GM21367 (cell line): ENCODE measurements at regions not wholly inside any gene's neighbourhood (a gene's known extent, or its start where the extent isn't known, plus 50 kb on each side); places are given as distances from the start of the nearest gene placed in this dataset.

Experiments
- ATAC-seq: cut with Tn5 transposase; IDR thresholded peaks from one replicate; pipeline ENCODE4 v1.9.1; 2021; ENCODE audit not compliant: unreplicated experiment

DNA sequence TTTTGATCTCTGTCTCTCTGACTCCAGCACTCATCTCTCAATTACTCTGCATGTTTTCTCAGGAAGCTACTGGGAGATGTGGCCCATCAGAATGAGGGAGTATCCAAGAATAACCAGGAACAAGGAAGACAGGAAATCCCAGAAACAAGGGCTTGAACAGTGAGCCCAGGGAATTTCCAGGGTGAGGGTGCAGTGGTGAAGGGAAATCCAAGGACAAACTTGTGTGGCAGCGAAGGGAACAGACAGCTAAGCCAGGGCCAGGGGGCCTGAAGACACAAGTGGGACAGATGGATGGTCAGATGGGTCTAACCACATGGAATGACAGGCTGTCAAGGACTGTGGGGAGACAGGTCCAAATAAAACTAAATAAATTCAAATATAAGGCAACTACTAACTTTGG, 121.8 kb upstream of the ERRFI1 start:
- no peak for ATAC-seq

DNA sequence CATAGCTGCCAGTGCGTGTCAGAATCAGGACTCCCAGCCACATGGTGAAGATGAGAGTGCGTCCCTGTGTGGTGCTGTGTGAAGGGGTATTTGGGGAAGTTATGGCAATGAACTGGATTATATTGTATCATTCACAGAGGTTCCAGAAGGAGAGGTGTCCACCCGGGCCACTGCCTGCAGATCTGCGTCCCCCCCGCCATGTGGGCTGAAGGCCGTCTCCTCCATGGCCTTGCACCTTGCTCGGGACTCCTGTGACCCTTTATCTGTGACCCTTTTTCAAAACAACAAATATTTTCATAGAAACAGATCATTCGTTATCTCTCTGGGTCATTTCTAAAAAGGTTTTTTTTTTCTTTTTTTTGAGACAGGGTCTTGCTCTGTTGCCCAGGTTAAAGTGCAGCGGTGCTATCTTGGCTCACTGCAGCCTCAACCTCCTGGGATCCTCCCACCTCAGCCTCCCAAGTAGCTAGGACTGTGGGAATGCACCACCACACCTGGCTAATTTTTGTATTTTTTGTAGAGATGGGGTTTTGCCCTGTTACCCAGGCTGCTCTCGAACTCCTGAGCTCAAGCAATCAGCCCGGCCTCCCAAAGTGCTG, 120.2 kb upstream of the ERRFI1 start:
- no peak for ATAC-seq

DNA sequence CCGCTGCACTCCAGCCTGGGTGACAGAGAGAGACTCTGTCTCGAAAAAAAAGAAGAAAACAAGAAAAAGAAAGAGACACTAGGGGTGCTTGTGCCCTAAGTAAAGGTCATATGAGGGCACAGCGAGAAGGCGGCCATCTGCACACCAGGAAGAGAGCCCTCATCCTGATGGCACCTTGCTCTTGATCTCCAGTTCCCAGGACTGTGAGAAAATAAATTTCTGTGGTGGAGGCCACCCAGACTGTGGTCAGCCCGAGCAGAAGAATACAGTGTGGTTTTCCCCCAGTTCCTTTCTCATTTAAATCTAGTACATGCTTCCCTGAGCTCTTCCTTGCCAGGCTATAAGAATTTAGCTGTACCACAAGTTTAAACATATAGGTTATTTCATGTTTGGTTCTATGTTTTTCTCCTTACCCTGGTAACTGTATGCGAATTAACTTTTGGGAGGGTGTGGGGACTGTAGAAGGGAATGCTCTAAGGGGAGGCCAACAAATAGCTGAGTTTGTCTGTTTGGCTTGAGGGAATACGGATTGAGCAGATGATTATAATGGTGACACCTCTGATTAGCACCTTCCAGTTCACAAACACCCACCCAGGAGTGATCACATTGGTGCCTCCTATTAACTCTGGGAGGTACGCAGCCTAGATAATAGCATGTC, 119.6 kb upstream of the ERRFI1 start:
- no peak for ATAC-seq

- ATAC-seq, result no peak
These were observed 118.2 kb upstream of the ERRFI1 start for GRCh38 chr1:8144323-8144722.

- no peak for ATAC-seq
These were observed 117.0 kb upstream of the ERRFI1 start for GRCh38 chr1:8142955-8143629.

DNA sequence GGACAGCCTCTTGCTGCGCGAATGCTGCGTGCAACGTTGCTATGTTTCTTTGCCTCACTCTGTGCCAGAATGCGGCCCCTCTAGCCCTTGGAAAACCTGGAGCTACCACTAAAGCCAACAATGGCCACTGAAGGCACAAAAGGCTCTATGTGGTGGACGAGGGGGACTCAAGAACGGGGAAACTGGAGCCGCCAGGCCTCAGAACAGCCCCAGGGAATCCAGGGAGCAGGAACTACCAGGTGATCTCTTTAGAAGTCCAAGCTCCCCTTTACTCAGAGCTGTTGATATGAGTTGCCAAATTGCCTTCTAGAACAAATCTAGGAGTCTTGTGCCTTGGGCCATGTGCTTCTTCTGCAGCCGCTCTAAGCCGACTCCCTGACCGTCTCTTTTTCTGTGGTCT, 113.8 kb upstream of the ERRFI1 start:
- no peak for ATAC-seq

- ATAC-seq, result no peak
These were observed 113.3 kb upstream of the ERRFI1 start for GRCh38 chr1:8139383-8139782.

- no peak for ATAC-seq
These were observed 112.6 kb upstream of the ERRFI1 start for GRCh38 chr1:8138673-8139072.

DNA sequence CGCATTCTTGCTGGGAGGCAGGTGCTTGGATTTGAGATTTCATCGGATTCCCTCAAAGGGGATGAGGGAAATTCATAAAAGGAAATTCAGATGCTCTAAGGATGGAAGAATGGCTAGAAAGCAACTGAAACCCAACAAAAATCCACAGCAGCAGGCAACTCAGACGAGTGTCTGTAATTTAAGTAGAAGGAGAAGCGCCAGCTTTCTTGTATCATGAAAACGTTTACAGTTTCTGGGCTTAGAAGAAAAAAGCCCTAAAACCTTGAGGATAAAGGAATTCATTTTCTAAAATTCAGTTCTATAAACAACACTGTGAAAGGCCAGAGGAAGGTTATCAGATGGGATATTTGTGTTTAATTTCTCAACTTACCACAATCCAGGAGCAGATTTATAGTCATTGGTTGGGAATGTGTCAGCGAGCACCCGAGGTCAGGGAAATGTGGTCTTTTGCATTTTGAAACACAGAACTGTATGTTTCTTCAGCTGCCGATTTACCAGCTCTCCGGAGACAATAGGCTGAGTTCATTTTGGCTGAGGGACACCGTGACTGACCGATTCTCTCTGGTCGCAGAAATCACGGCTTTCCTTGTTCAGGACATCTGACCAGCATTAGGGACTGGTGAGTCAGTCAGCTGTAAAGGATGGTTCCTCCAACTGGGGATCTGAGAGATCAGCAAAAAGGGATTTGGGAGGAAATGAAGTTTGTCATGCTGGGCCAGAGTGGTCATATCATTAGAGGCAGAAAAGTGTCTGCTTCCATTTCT, 111.6 kb upstream of the ERRFI1 start:
- ATAC-seq, result no peak

DNA sequence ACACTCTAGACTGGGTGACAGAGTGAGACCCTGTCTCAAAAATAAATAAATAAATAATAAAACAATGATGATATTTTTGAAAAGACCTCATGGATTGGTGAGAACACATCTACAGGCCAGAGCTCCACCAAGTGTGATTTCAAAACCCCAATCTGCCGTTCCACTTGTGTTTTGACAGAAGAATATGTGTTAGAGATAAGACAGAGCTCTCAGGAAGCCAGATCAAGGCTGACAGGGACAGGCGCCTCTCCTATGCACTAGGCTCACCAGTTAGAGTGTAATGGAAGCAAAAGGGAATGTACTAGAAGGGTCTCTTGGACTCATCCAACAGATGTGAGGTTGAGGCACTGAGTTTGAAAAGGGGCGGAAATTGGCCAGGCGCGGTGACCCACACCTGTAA, 110.7 kb upstream of the ERRFI1 start:
- ATAC-seq, result no peak

DNA sequence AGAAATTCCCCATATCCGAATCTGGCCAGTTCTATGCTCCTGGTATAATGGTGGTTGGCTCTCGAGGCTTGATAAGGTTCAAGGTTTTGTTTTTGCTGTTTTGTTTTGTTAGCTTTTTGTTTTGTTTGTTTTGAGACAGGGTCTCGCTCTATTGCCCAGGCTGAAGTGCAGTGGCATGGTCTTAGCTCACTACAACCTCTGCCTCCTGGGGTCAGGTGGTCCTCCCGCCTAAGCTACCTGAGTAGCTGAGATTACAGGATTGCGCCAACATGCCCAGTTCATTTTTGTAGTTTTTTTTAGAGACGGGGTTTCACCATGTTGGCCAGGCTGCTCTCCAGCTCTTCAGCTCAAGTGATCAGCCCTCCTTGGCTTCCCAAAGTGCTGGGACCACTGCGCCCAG, 109.1 kb upstream of the ERRFI1 start:
- ATAC-seq, result no peak

GRCh38 chr1:8134546-8135235, 108.6 kb upstream of the ERRFI1 start:
- no peak for ATAC-seq

DNA sequence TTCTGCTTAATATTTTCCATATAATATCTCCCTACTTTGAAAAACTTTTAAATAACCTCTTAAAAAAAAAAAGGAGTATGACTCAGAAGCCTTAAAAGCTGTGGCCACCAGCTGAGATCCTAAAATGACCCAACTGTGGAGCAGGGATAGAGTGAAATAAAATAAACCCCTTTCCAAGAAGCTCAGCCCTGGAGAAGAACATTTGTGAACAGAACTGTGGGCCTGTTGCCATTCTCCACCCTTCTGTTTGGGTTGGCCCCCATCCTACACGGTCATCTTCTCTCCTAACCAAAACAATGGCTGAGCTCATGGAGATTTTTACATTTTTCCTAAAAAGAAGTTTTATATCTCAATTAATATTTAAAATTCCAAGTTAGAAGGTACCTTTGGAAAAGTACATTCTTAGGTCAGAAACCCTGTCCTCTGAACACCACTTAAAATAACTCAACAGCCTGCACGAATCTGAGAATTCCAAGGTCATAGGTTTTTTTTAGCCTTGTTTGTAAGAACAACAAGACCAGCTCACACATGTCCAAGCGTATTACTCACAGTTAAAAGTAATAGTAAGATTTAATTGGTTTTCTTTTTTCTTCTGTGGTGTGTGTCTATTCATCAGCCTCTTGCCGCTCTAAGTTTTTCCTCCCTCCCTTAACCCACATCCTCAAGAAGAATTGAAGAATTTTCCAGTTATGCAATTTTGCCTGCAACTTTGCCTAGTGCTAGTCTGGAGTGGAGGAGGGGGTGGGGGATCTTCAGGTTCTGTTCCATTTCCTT, 107.7 kb upstream of the ERRFI1 start:
- no peak for ATAC-seq

- no peak for ATAC-seq
These were observed 107.1 kb upstream of the ERRFI1 start for GRCh38 chr1:8133190-8133589.

DNA sequence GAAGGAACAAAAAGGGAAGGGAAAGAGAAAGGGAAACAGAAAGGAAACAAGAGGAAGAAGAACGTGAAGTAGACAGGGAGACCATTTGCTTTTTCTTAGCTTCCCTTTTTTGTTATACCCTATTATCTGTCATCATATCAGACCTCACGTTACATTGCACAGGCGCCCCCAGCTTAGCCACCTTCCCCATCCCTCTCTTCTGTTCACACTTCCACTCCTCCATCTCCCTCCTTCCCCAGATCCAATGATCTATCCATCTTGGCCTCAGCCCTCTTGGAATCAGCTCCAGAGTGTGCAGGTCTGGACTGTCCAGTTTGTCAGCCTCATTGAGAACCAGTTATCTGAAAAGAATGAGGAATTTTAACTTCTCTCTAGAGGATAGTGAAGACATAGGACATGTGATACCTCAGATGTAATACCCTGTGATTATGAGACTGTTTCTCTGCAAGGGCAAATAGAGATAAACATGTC, 101.1 kb upstream of the ERRFI1 start:
- no peak for ATAC-seq

GRCh38 chr1:8122477-8123407, 96.6 kb upstream of the ERRFI1 start:
- no peak for ATAC-seq

DNA sequence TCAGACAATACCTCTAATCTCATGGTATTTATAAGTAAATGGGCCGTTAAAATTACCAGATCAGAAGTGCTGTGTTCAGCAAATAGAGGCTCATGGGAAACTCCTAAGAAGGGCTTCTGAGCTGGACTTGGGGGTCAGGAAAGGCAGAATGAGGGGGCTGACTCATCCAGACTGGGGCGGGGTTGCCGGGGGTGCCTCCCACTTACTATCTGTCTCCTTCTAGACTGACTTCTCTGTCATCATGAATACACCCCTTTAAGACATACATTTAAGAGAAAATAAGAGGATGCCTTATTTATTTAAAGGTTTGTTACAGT, 96.0 kb upstream of the ERRFI1 start:
- no peak for ATAC-seq

- no peak for ATAC-seq
These were observed 95.4 kb upstream of the ERRFI1 start for GRCh38 chr1:8121261-8122159.
